Stimulated activated CD4-positive, alpha-beta T cell treated with anti-CD3 and anti-CD28 coated beads, Interleukin-15, amount 100 ng/mL, for 24 hours (primary cell): ENCODE measurements at regions not wholly inside any gene's neighbourhood (a gene's known extent, or its start where the extent isn't known, plus 50 kb on each side); places are given as distances from the start of the nearest gene placed in this dataset.

ENCODE experiments used
- DNase-seq: peaks from one replicate; pipeline ENCODE4 v3.0.0-alpha.2; 2020

- DNase-seq = no peak
Observed at GRCh38 chr14:46259536-46259935, 392.0 kb downstream of the RPL10L start.

DNA sequence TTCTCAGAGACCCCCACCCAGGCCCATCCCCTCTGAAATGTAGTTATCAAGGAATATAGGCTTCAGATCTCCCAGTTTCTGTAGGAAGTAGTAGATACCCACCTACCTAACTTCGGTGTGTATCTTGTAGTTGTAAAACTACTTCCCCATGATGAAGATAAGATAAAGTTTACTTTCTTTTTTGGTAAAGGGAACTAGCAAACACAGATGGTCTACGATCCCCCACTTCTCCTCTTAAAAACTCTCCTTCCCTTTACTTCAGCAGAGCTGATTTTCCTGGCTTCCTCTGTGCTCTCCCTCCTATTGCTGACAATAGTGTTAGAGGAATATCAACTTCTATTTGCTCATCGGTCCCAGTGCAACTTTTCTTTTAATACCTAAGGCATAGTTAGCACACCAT is 395.2 kb downstream of the RPL10L start:
- no peak for DNase-seq

- no peak for DNase-seq
Observed at GRCh38 chr14:46250113-46250703, 401.4 kb downstream of the RPL10L start.

DNA sequence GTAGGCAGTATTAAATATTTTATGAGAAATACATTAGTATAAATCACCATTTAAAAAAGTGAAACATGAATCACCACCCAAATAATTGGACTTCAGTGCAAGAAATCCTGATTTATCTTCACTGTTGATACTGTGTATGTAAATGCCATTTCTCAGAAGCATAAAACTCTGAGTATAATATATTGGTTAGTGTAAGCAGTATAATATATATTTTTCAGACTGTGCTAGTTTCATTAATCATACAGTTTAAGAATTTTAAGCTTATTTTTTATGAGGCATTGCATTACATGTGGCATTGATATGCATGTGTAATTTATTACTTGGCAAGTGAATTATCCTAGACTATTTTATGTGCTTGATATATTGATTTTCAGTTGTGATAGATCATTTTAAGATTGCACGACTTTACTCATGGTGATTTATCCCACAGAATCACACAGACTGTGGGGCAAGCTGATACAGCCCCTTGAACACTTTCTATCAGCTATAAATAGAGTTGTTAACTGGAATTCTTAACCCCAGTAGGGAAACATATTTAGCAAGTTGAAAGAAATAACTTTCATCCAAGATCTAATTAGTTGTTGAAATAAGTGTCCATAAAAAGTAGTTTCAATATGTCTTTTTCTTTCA is 403.5 kb downstream of the RPL10L start:
- DNase-seq = no peak

DNA sequence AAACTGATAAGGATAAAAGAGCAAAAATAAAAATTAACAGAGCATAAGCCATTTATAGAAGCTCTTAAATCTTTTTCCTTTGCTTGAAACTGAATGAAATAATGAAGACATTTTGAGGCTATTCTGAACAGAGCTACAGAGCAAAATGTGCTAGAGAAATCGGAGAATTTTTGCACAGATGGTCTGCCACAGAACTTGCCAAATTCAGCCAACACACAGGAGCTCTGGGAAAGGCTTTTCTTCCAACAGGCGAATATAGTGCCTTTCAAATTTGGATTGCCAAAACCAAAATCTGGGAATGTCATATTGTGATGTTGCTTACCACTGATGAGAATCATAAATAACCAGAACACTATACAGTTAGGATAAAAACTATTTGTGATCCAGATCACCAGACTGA is 406.3 kb downstream of the RPL10L start:
- DNase-seq = no peak

- no peak for DNase-seq
Observed at GRCh38 chr14:46233786-46234185, 417.8 kb downstream of the RPL10L start.

DNA sequence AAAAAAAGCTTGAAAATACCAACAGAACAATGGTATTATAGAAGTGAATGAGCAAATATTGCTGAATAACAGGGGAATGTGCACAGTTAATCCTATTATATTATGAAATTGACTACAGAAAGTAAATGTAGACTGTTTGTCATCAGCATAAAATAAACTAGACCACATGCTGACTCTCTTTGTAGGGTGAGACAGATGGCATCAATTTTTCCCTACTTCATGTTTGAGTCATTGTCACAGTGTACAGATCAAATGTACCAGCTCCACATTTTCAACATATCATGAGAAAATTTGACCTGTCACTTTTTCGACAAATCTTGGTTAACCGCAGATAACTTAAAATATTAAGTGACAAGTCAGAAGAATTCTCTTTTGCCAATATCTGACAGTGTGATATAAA is 421.0 kb downstream of the RPL10L start:
- no peak for DNase-seq

GRCh38 chr14:46215801-46216200 is 435.8 kb downstream of the RPL10L start:
- DNase-seq = no peak

GRCh38 chr14:46198676-46199075 is 452.9 kb downstream of the RPL10L start:
- DNase-seq = no peak

DNA sequence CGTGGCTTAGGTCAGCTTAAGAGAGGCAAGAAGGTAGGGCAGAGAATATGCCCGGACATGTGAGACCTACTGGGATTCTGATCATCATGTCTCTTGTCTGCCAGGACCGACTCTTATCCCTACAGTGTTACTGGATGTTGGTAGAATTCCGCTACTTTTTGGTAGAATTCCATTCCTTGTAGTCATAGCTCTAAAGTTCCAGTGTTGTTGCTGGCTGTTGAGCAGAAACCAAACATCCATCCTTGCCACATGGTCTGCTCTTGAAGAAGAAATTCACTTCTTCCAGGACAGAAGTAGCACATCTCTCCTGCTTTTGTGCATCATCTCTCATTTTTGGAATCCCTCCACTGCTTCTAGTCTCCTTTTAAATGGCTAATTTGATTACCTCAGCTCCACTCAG is 453.7 kb downstream of the RPL10L start:
- DNase-seq = no peak
